GM21825 (cell line): ENCODE measurements at regions not wholly inside any gene's neighbourhood (a gene's known extent, or its start where the extent isn't known, plus 50 kb on each side); places are given as distances from the start of the nearest gene placed in this dataset.
"Not testable (repeated sequence)": the region's sequence is repeated elsewhere in the genome, so short reads cannot be mapped to it uniquely, and the experiment has no call there.

Experiments used
- ATAC-seq: cut with Tn5 transposase; IDR thresholded peaks from one replicate; pipeline ENCODE4 v1.9.1; 2021; ENCODE audit warnings: mild to moderate bottlenecking, moderate library complexity; ENCODE audit not compliant: unreplicated experiment

GRCh38 chr16:21487956-21488355, 111.4 kb upstream of the METTL9 start:
- ATAC-seq = not testable (repeated sequence)

- ATAC-seq = not testable (repeated sequence)
These were observed 100.3 kb upstream of the METTL9 start for GRCh38 chr16:21499046-21499445.

GRCh38 chr16:21501223-21501868, 98.0 kb upstream of the METTL9 start:
- ATAC-seq = peak; percentile 48

- peak; percentile 64 for ATAC-seq
These were observed 97.3 kb upstream of the METTL9 start for GRCh38 chr16:21501869-21502667.

- not testable (repeated sequence) for ATAC-seq
These were observed 95.8 kb upstream of the METTL9 start for GRCh38 chr16:21503574-21503920.

- ATAC-seq = not testable (repeated sequence)
These were observed 95.2 kb upstream of the METTL9 start for GRCh38 chr16:21503941-21504832.

GRCh38 chr16:21505751-21506520, 93.4 kb upstream of the METTL9 start:
- ATAC-seq = not testable (repeated sequence)

GRCh38 chr16:21506857-21507456, 92.4 kb upstream of the METTL9 start:
- ATAC-seq = peak; percentile 48

- not testable (repeated sequence) for ATAC-seq
These were observed 91.6 kb upstream of the METTL9 start for GRCh38 chr16:21507631-21508305.

- not testable (repeated sequence) for ATAC-seq
These were observed 90.5 kb upstream of the METTL9 start for GRCh38 chr16:21508661-21509436.

GRCh38 chr16:21509437-21510086, 89.8 kb upstream of the METTL9 start:
- not testable (repeated sequence) for ATAC-seq

GRCh38 chr16:21510869-21511255, 88.5 kb upstream of the METTL9 start:
- ATAC-seq = not testable (repeated sequence)

GRCh38 chr16:21511315-21512210, 87.8 kb upstream of the METTL9 start:
- not testable (repeated sequence) for ATAC-seq

- not testable (repeated sequence) for ATAC-seq
These were observed 86.8 kb upstream of the METTL9 start for GRCh38 chr16:21512280-21513192.

- ATAC-seq = not testable (repeated sequence)
These were observed 86.0 kb upstream of the METTL9 start for GRCh38 chr16:21513337-21513741.

- peak; percentile 19 for ATAC-seq
These were observed 85.4 kb upstream of the METTL9 start for GRCh38 chr16:21513812-21514473.
